ENCODE measurements at regions not wholly inside any gene's neighbourhood (a gene's known extent, or its start where the extent isn't known, plus 50 kb on each side); places are given as distances from the start of the nearest gene placed in this dataset.

DNA sequence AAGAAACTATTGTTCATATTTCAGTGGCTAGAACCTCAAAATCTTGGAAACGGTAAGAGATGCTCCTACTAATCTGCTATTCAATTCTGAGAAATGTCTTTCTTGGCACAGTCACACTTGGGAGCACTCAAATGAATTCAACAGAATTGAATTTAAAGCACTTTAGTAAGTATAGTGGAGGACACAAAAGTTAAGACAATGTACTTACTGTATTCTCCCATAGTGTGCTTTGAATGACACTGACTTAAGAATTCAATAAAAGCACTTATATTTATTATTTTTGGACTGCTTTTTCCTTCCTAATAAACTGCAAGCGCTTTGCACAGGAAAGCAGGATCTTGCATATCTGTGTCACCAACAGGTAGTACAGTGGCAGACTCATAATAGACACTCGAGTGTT lies 156.1 kb upstream of the RIMS1 start:
- WGBS, 2 donors: 78 to 80% methylated on average over 3 of the region's 3 CpGs
- no peak overlapping the region for H3K27ac ChIP-seq
- H3K27me3 ChIP-seq: no peaks in the 10 kb centered on the region
- TF ChIP-seq POLR2A (IDR thresholded peaks at IDR 0.05): no peak
- TF ChIP-seq CTCF (IDR thresholded peaks at IDR 0.05): no peak
- no peaks in the 10 kb centered on the region for H3K36me3 ChIP-seq (ENCODE audit: low read depth, missing control alignments)
- no peaks in the 10 kb centered on the region for H3K4me1 ChIP-seq
- DNase-seq: no peak
- intact Hi-C loops (cut with DNase I; ENCODE audit: low total_unique reads): no loop called here
- H3K4me3 ChIP-seq: no peak overlapping the region
- H3K9me3 ChIP-seq: no peaks in the 10 kb centered on the region

DNA sequence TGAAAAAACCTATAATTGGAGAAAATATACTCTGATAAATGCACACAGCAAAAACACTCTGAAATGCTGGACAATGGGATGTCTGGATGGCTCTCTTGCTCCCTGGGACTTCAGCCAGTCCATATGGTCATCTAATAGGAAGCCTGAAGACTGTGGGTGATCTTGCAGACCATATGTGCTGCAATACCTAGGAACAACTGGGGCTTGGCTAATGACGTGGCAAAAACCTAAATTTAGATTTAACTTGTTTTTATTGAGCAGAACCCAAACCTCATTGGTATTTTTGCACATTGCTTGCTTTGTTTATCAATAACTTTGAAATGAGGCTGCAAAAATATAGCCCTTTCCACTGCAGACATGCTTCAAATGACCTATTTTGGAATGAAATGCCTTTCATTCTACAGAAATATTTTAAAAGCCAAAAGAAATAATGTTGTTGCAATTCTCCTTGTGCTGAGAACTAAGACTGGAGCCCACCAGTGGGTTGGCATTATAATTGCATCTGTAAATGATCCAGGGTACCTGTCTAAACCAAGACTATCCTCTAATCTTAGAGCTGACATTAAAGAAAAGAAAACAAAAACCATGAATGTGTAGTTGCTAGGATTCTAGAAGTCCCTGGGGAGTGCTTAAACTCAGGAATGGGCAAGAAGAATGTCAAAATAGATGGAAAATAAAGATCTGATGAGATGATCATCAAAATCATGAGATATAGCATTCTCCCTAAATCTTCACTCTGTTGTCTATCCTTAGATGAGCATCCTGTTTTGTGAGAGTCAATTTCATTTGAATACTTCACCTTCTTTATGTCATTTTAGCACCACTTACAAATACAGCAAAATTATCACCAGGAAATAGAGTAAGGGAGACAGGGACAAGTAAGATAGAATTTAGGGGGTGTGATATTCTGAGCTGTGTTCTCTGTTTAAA lies 152.1 kb upstream of the RIMS1 start:
- no peaks in the 10 kb centered on the region for H3K9me3 ChIP-seq
- no peak overlapping the region for H3K27ac ChIP-seq
- no peaks in the 10 kb centered on the region for H3K27me3 ChIP-seq
- TF ChIP-seq POLR2A (IDR thresholded peaks at IDR 0.05) (no peak), CTCF (IDR thresholded peaks at IDR 0.05) (no peak)
- DNase-seq: no peak
- H3K4me3 ChIP-seq: no peak overlapping the region
- no peaks in the 10 kb centered on the region for H3K4me1 ChIP-seq
- intact Hi-C loops (cut with DNase I; ENCODE audit: low total_unique reads): no loop called here
- WGBS, 2 donors: 44 to 63% methylated on average over 1 of the region's 1 CpG
- no peaks in the 10 kb centered on the region for H3K36me3 ChIP-seq (ENCODE audit: low read depth, missing control alignments)

- H3K9me3 ChIP-seq: no peaks in the 10 kb centered on the region
- WGBS, 2 donors: 72 to 81% methylated on average over 1 of the region's 1 CpG
- H3K4me1 ChIP-seq: no peaks in the 10 kb centered on the region
- no peak overlapping the region for H3K4me3 ChIP-seq
- no peaks in the 10 kb centered on the region for H3K27me3 ChIP-seq
- TF ChIP-seq POLR2A (IDR thresholded peaks at IDR 0.05): no peak
- no peak overlapping the region for H3K27ac ChIP-seq
- intact Hi-C loops (cut with DNase I; ENCODE audit: low total_unique reads): no loop called here
- H3K36me3 ChIP-seq (ENCODE audit: low read depth, missing control alignments): no peaks in the 10 kb centered on the region
- DNase-seq: no peak
Observed at GRCh38 chr6:71737953-71738352, 148.4 kb upstream of the RIMS1 start.

- DNase-seq: no peak
- Histone ChIP-seq H3K27ac (no peak overlapping the region), H3K27me3 (no peaks in the 10 kb centered on the region), H3K4me3 (no peak overlapping the region), H3K9me3 (no peaks in the 10 kb centered on the region), H3K36me3 (ENCODE audit: low read depth, missing control alignments) (no peaks in the 10 kb centered on the region), H3K4me1 (no peaks in the 10 kb centered on the region)
- TF ChIP-seq CTCF (IDR thresholded peaks at IDR 0.05) (no peak), POLR2A (IDR thresholded peaks at IDR 0.05) (no peak)
- intact Hi-C loops (cut with DNase I; ENCODE audit: low total_unique reads): no loop called here
- 29 to 30% methylated on average over 5 of the region's 5 CpGs for WGBS, 2 donors
Observed at GRCh38 chr6:71745525-71745924, 140.8 kb upstream of the RIMS1 start.

DNA sequence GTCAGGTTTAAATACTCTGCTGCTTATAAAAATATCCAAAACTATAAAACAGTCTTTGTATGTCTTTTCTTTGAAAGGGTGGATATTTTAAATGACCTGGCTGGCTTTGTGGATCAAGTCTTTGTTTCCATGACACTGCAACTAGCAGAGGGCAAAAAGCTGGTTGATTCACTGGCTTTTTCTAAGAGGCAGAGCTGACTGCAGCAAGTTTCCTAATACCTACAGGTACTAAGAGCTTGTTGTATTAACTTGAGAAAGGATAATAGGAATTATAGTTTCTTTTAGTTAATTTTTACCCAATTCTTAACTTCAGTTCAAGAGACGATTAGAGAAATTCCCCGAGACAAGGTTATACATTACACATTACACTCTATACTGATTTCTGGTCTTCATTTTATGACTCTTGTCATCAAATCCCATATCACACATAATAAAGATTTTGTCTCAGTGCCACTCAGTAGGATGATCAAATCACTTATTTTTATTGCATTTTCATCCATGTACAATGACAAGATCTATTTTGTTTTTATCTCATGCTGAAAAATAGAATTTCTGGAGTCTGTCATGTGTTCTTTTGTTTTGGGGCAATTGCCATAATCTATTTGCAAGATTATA lies 120.1 kb upstream of the RIMS1 start:
- Histone ChIP-seq H3K9me3 (no peaks in the 10 kb centered on the region), H3K27me3 (no peaks in the 10 kb centered on the region), H3K4me3 (no peak overlapping the region), H3K4me1 (no peaks in the 10 kb centered on the region), H3K27ac (no peak overlapping the region), H3K36me3 (ENCODE audit: low read depth, missing control alignments) (no peaks in the 10 kb centered on the region)
- TF ChIP-seq POLR2A (IDR thresholded peaks at IDR 0.05): no peak
- no peak for TF ChIP-seq CTCF (IDR thresholded peaks at IDR 0.05)
- intact Hi-C loops (cut with DNase I; ENCODE audit: low total_unique reads): no loop called here
- no peak for DNase-seq
- 75 to 78% methylated on average over 2 of the region's 2 CpGs for WGBS, 2 donors

Measured in testis (tissue), 2 donors.